ENCODE measurements at regions not wholly inside any gene's neighbourhood (a gene's known extent, or its start where the extent isn't known, plus 50 kb on each side); places are given as distances from the start of the nearest gene placed in this dataset.

DNA sequence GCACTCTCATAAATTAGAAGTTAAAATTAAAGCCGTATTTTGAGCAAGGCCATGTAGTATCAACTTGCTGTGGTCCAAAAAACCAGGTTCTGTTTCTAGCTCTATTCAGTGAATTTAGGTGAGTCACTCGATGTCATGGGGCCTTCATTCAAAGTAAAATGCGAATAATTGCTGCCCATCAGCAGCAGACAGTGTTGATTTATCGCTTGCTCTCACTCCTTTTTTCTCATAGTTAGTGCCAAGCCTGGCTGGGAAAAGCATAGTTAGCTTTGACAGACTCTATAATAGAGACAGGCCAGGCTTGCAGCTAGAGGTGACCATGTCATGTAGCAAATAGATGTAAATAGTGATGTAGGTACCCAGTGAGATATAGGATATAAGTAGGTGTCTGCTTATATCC, 136.0 kb downstream of the EDN1 start:
- DNase-seq: no peak

DNA sequence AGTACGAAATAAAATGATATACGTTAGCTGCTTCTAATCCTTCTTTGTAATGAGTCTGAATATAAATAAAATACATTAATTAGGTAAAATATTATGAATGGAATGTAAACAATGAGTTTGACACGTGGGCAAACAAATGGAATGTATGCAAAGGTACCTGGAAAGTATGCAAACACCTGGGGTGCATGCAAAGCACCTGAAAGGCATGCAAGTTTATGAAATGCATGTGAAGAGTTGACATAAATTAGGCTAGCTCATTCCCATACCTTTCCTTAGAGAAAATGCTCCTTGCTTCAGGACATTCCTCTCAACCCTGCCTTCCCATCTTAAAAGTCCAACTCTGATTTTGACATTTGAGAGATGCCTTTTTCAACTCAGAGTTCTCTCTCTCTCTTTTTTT, 140.9 kb downstream of the EDN1 start:
- DNase-seq: no peak

- DNase-seq: no peak
These were observed 146.1 kb downstream of the EDN1 start for GRCh38 chr6:12436224-12436623.

DNA sequence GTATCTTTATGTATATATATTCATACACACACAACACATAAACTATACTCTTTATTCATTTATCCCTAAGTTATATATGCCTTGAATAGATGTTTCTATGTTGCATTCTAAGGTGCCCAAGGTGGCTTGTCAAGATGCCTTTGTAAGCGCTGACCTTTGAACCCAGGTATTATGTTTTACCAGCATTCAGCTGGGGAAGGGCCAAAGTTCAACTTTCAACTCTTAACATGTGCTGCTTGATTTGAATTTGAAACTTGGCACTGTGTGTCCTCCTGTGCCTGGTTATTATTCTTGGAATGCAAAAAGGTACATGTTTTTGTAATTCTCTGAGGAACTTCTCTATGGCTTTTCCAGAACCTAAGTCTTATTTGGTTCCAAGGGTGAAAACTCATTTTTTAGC, 146.5 kb downstream of the EDN1 start:
- DNase-seq: no peak

GRCh38 chr6:12439296-12439695, 149.1 kb downstream of the EDN1 start:
- DNase-seq: no peak

DNA sequence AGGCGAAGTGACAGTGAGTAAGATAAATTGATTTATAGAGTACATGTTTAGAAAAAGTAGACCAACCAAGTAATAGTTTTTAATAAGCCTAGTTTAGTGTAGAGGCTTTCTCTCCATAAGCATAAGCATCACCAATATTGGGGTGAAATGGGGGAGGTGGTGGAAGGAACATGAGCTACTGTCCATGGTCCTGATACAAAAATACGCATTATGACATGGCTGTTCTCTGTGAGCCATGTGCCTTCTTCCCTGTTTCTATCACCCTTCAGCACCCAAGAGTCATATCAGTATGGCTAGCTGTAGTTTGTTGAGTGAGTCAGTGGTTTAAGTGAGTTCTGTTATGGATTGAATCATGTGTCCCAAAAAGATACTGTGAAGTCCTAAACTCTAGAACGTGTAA, 150.8 kb downstream of the EDN1 start:
- DNase-seq: no peak

DNA sequence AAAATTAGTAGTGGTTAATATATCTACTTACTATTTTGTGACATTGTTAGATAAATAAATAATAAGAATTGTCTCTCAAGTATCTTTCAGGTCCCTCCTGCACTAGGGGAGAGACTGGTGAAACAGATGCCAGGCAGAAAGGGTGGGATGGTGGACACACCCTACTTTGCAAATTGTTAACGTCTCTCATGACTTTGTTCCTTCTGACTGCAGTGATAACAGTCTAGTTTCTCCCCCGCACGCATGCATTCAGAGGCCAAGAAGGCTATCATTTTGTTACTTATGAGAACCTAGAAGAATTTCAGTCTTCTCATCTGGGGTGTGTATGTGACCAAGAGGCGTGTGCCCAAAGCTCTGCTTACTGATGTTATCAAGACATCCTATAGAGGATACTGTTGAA, 152.3 kb downstream of the EDN1 start:
- DNase-seq: no peak

- no peak for DNase-seq
These were observed 156.2 kb downstream of the EDN1 start for GRCh38 chr6:12446394-12446793.

- DNase-seq: no peak
These were observed 159.3 kb downstream of the EDN1 start for GRCh38 chr6:12449447-12449846.

DNA sequence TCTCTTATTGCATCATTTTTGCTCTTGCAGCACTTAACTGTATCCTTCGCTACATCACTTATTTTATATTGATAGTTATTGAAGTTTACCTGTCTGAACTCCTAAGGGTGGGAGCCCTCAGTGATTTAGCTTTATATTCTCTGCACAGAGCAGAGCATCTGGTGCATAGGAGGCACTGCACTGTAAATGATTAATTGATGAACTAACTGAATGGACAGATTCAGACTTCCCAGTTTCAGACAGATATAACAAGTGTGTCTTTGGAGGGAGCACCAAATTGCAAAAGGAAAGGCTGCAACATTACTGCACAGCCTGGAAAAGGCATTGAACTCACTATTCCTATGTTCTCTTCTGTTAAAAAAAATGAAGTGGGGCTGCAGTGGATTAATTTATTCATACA, 160.3 kb downstream of the EDN1 start:
- no peak for DNase-seq

- no peak for DNase-seq
These were observed 166.2 kb downstream of the EDN1 start for GRCh38 chr6:12456343-12456742.

DNA sequence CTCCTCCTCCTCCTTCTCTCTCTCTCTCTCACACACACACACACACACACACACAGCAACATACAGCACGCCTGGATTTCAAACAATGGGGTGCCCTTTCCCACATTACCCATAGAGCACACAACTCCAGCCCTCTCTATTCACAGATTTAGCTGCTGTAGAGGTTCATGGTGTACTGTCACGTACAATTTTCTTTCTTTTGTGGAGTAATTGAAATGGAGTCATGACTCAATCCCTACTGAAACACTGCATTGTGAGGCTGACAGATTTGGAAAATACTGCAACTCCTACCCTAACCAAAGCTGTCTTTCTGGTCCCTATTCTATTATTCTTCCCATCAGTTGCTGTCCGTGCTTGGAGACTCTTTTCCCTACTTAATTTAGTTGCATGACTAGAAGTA, 166.9 kb downstream of the EDN1 start:
- no peak for DNase-seq

GRCh38 chr6:12458558-12458957, 168.4 kb downstream of the EDN1 start:
- DNase-seq: no peak

DNA sequence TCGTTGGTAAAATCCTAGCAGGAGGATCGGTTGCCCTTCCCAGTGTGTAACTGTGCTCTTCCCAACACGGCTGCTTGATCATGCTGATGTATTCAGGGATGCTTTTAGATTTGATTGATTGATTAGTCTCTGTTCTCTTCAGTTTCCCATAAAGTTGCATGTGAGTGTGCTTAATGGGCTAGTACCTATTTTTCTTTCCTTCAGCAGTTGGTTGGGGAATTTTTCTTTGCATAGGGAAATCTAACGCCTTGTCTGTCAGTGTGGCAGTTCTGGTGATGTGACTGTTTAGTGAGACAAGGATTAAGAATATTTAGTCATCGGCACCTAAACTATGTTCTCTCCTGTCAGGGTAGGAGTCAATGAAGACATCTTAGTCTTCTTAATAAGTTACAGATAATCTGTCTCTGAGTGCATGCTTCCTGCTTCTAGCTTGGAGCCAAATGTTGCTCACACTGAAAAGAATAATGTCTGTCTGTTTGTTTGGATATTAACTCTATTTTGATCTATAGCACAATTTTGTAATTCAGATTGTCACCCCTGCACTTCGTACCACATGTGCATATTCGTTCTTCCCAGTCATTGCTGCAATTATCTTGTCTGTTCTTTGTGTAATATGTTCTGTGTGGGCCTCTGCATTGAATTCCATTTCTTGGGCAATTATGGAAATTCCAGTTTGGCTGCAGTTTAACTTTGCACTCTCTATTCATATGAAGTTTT, 169.9 kb downstream of the EDN1 start:
- DNase-seq: no peak

GRCh38 chr6:12467706-12468670, 177.8 kb downstream of the EDN1 start:
- DNase-seq: no peak

DNA sequence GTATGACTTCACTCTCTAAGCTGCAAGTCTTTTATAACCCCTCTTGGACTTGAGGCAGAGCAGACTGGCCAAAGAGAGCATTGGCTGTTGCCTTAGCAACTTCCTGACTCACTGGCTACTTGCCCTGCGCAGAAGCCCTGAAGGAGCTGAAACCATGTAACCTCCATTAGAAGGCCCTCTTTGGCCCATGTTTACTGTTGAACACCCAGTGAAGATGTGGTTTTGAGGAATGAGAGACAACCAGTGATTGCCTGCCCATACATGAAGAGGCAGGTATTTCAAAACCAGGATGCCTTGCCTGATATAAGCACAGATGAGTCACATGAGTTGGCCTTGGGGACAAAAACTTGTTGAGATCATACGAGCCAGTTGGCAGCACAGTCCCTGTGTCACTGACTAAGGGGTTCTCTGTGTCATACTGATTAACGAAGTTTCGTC, 182.5 kb downstream of the EDN1 start:
- no peak for DNase-seq

DNA sequence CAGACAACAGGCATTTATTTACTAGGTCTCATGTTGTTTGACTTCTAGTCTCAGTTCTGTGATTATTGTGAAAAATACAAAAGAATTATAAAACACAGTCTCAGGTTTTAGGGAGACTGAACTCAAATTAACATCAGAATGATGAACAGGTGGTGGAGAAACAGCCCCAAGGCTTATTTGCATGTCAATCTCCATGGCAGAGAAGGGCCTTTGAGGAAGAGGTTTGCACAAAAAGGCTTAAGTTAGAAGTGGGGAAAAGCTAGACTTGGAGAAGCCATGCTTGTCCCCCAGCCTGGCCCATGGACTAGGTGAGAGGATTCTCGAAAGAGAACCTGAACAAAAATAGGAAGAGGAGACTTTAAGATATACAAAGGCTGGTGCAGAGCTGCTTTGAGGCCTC, 183.3 kb downstream of the EDN1 start:
- no peak for DNase-seq

DNA sequence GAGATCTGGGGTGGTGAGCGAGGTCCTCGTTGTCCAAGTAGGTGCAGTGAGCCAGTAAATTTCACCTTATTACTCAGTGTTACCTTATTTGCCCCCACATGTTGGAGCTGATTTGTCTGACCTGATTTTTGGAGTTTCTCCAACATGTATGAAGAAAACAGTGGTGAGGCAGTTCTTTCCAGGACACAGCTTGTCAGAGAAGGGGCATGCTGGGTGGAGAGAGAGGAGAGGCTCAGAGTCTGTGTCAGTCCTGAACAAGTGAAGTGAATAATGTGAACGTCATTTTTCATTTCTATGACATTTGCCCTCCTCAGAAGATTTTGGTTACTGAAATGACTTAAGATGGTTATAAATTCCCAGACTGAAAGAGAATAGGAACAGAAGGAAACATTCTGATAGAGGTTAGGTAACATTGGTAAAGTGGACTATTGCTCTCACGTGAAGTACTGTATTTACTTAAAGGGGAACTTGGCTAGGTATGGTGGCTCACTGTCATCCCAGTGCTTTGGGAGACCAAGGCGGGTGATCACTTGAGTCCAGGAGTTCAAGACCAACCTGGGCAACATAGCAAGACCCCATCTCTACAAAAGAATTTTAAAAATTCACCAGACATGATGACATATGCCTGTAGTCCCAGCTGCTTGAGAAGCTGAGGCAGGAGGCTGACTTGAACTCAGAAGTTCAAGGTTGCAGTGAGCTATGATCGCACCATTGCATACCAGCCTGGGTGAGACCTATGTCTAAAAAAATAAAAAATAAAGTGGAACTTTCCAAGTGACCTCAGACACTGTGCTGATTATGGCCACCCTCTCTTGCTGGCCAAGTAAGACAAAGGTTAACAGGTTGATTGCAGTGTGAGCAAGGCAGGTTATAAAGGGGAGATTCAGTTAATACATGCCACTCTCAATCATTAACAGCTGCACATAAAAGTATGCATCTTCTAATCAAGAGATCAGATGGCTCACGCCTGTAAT, 184.3 kb downstream of the EDN1 start:
- DNase-seq: no peak

- DNase-seq: no peak
These were observed 186.3 kb downstream of the EDN1 start for GRCh38 chr6:12476484-12476883.

DNA sequence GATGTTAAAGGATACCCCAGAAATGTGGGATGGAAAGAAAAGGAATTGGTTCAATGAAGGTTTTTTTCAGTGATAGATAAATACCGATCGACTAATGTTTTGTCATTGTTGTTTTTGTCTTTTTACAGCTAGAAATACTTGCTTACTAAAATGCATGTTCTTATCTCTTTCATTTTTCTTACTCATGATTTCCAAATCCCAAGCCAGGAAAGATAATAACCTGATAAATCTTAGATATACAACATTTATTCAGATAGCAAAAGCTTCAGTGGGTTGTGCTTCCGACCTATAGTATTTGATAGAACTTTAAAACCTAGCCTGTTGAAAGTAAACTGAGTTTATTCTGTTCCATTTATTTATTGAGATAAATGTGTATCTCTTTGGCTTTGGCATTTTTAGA, 187.5 kb downstream of the EDN1 start:
- no peak for DNase-seq

GRCh38 chr6:12478921-12479320, 188.8 kb downstream of the EDN1 start:
- DNase-seq: no peak

DNA sequence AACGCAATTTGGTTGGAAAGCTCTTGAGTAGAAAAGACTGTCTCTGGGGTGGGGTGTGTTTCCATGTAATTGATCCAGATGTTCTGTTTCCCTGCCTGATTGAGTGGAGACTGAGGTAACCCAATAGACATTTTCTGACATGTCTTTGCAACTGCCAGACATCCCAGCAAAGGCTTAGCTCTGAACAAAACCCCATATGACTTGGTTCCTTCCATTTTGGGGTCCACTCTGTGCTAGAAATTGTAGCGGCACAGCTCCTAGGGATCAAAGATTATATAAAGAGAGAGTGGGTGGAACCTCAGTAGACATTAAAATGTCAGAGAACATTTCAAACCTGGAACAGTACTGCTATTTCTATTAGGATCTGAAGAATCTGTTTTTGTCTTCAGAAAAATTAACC, 189.3 kb downstream of the EDN1 start:
- DNase-seq: no peak

- DNase-seq: no peak
These were observed 189.7 kb downstream of the EDN1 start for GRCh38 chr6:12479881-12480280.
